SJSA1 (cell line): ENCODE measurements at regions not wholly inside any gene's neighbourhood (a gene's known extent, or its start where the extent isn't known, plus 50 kb on each side); places are given as distances from the start of the nearest gene placed in this dataset.
"Not testable (repeated sequence)": the region's sequence is repeated elsewhere in the genome, so short reads cannot be mapped to it uniquely, and the experiment has no call there.

Source experiments
- DNase-seq, 2 experiments: peaks; one replicate each; pipeline ENCODE4 v3.0.0-alpha.2; 2015 to 2020; ENCODE audit warnings: low spot score in 2 of 2, low read depth in 1 of 2
- H3K27ac ChIP-seq: fragments of 250-450 bp; sonication (Bioruptor Pico); 2 replicates; pipeline ENCODE4 v1.5.1; 2020; ENCODE audit warnings: mild to moderate bottlenecking, moderate library complexity
- H3K27me3 ChIP-seq: fragments of 250-450 bp; sonication (Bioruptor Pico); replicated peaks from 2 replicates; pipeline ENCODE4 v1.5.1; 2020; ENCODE audit warnings: mild to moderate bottlenecking, moderate library complexity
- H3K36me3 ChIP-seq: fragments of 250-450 bp; sonication (Bioruptor Pico); 2 replicates; pipeline ENCODE4 v1.5.1; 2020; ENCODE audit warnings: mild to moderate bottlenecking
- H3K4me1 ChIP-seq: fragments of 250-450 bp; sonication (Bioruptor Pico); replicated peaks from 2 replicates; pipeline ENCODE4 v1.6.1; 2021; ENCODE audit warnings: mild to moderate bottlenecking
- H3K4me3 ChIP-seq: fragments of 250-450 bp; sonication (Bioruptor Pico); 2 replicates; pipeline ENCODE4 v1.5.1; 2020; ENCODE audit warnings: mild to moderate bottlenecking
- H3K9me3 ChIP-seq: fragments of 250-450 bp; sonication (Bioruptor Pico); replicated peaks from 2 replicates; pipeline ENCODE4 v1.5.1; 2020; ENCODE audit warnings: mild to moderate bottlenecking

- H3K9me3 ChIP-seq, H3K27ac ChIP-seq, H3K4me3 ChIP-seq, H3K36me3 ChIP-seq, DNase-seq, H3K27me3 ChIP-seq, H3K4me1 ChIP-seq: not testable (repeated sequence)
Observed at GRCh38 chr16:33583702-33584101, 124.3 kb downstream of the TP53TG3F start.

DNA sequence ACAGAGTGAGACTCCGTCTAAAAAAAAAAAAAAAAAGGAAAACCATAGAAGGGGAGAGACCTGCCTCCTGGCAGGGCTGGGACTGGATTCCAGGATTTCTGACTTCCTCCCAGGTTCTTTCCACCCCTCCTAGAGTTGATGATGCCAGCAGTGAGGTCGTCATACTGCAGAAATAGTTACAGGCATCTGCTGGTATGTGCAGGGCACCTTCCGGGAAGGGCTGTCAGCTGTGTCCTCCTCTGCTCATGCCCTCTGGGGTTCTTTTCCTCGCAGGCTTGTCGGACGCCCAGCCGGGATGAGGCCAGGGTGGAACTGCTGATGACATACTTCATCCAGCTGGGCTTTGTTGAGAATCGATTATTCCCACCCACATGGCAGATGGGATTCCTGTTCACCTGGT, 129.2 kb downstream of the TP53TG3F start:
- DNase-seq, H3K4me3 ChIP-seq, H3K9me3 ChIP-seq: not testable (repeated sequence)

GRCh38 chr16:33593344-33593743, 133.9 kb downstream of the TP53TG3F start:
- H3K27ac ChIP-seq, H3K4me3 ChIP-seq, H3K27me3 ChIP-seq: not testable (repeated sequence)

More for the DNA sequence above, 129.2 kb downstream of the TP53TG3F start:
- not testable (repeated sequence) for H3K27ac ChIP-seq, H3K27me3 ChIP-seq, H3K4me1 ChIP-seq, H3K36me3 ChIP-seq

GRCh38 chr16:33595074-33595473, 135.7 kb downstream of the TP53TG3F start:
- not testable (repeated sequence) for H3K9me3 ChIP-seq, H3K4me3 ChIP-seq, H3K27ac ChIP-seq

More at GRCh38 chr16:33593344-33593743, 133.9 kb downstream of the TP53TG3F start:
- DNase-seq, H3K36me3 ChIP-seq, H3K9me3 ChIP-seq, H3K4me1 ChIP-seq: not testable (repeated sequence)

DNA sequence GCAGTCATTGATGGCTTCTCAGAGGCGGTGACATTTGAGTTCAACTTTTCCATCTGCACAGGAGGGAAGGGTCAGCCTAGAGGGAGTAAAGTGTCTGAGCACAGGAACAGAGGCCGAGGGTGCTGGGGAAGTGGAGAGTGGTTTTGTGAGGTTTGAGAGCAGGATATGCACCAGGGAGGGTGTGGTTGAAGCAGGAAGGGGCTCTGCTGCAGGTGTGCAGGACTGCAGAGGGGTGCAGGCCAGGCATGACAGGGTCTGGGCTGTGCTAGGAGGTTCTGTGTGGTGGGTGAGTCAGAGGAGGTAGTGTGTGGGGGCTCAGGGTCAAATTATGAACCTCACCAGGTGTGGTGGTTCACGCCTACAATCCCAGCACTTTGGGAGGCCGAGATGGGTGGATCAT, 141.6 kb downstream of the TP53TG3F start:
- H3K4me3 ChIP-seq, H3K27me3 ChIP-seq, H3K9me3 ChIP-seq, H3K36me3 ChIP-seq, H3K27ac ChIP-seq, H3K4me1 ChIP-seq, DNase-seq: not testable (repeated sequence)

More at GRCh38 chr16:33595074-33595473, 135.7 kb downstream of the TP53TG3F start:
- H3K27me3 ChIP-seq, DNase-seq, H3K36me3 ChIP-seq, H3K4me1 ChIP-seq: not testable (repeated sequence)

- not testable (repeated sequence) for H3K27me3 ChIP-seq, H3K27ac ChIP-seq, DNase-seq, H3K36me3 ChIP-seq, H3K4me1 ChIP-seq, H3K4me3 ChIP-seq, H3K9me3 ChIP-seq
Observed at GRCh38 chr16:33623535-33624077, 164.2 kb downstream of the TP53TG3F start.

DNA sequence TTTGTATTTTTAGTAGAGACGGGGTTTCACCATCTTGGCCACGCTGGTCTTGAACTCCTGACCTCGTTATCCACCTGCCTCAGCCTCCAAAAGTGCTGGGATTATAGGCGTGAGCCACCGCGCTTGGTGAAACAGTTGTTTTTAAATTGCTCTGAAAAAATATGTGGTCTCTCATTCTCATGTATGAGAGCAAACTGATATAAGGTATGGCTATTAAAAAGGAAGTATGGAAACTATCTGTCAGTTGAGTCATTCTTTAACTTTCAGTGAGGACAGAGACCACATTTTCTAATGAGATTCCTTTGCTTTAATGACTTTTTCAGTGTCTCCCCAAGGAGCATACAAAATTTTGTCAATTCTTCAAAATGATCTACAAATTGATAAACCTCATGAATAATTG, 169.5 kb downstream of the TP53TG3F start:
- not testable (repeated sequence) for H3K9me3 ChIP-seq, H3K4me3 ChIP-seq, DNase-seq, H3K36me3 ChIP-seq, H3K27ac ChIP-seq, H3K27me3 ChIP-seq, H3K4me1 ChIP-seq

- not testable (repeated sequence) for H3K27ac ChIP-seq, H3K4me1 ChIP-seq, H3K36me3 ChIP-seq, DNase-seq, H3K9me3 ChIP-seq, H3K27me3 ChIP-seq, H3K4me3 ChIP-seq
Observed at GRCh38 chr16:33631713-33632112, 172.3 kb downstream of the TP53TG3F start.

GRCh38 chr16:33634057-33634456, 174.6 kb downstream of the TP53TG3F start:
- not testable (repeated sequence) for H3K9me3 ChIP-seq, H3K27ac ChIP-seq, H3K27me3 ChIP-seq, DNase-seq, H3K36me3 ChIP-seq, H3K4me1 ChIP-seq, H3K4me3 ChIP-seq

- not testable (repeated sequence) for H3K4me1 ChIP-seq, H3K27ac ChIP-seq, H3K9me3 ChIP-seq, H3K36me3 ChIP-seq, H3K27me3 ChIP-seq, DNase-seq, H3K4me3 ChIP-seq
Observed at GRCh38 chr16:33636760-33637159, 177.3 kb downstream of the TP53TG3F start.

GRCh38 chr16:33643270-33643669, 183.9 kb downstream of the TP53TG3F start:
- not testable (repeated sequence) for H3K4me1 ChIP-seq, H3K9me3 ChIP-seq, H3K27ac ChIP-seq, H3K27me3 ChIP-seq, DNase-seq, H3K36me3 ChIP-seq, H3K4me3 ChIP-seq

DNA sequence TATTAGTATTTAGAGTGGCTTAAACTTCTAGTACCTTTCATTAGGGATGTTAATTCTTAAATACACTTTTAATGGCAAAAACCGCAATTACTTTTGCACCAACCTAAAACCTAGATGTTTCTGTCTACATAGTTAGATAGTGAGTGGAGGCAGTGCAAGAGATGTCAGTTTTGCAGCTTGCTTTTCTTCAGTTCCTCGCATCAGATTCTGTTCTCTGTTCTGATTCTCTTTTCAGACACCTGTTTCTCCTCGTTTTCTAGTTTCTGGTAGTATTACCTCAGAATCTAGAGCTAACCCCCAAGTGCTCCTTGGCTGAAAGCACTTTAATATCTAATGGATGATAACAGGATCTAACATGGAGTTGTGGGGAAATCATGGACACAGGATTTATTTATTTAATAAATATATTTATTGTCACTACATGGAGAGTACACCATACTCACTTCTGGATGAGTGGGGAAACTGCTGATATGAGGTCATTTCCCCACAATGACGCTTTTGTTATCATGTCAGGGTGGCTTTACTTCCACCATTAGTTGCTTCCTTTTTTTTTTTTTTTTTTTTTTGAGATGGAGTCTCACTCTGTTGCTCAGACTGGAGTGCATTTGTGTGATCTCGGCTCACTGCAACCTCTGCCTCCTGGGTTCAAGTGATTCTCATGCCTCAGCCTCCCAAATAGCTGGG, 184.4 kb downstream of the TP53TG3F start:
- DNase-seq, H3K27ac ChIP-seq, H3K27me3 ChIP-seq, H3K4me1 ChIP-seq, H3K36me3 ChIP-seq, H3K4me3 ChIP-seq, H3K9me3 ChIP-seq: not testable (repeated sequence)

DNA sequence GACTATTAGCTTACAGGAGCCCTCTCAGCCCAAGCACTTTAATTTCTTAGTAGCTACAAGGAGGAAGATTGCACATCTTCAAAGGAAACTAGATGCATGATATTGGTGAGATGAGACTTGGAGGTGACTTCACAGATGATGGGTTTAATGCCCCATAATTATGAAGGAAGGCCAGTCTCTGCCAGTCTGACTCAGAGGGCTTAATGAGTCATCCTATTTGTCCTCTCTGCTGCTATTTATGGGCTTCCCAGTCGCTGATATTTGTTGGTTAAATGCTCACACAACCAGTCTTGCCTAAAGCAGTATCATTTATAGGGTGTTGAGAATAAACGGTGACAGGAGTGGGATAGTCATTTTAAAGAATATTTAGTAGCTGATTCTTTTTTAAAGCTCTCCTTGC, 187.0 kb downstream of the TP53TG3F start:
- not testable (repeated sequence) for H3K4me1 ChIP-seq, H3K27ac ChIP-seq, H3K4me3 ChIP-seq, H3K36me3 ChIP-seq, DNase-seq, H3K9me3 ChIP-seq, H3K27me3 ChIP-seq

DNA sequence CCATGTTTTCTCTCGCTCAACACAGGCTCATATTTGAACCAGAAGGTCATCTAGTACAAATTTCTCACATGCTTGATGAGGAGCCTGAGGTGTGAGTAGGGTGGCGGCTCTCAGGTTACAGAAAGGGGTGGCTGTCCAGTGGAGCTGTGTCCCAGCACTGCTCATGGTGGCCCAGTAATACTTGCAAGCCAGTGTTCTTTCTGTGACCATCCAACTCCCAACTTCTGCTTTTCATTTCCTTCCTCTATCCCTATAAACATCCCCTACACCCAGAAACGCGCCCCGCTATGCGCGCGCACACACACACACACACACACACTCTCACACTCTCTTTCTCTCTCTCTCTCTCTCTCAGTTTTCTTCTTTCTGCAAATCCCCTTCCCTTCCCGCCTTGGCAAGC, 196.3 kb downstream of the TP53TG3F start:
- not testable (repeated sequence) for H3K4me3 ChIP-seq, H3K27me3 ChIP-seq, H3K27ac ChIP-seq, DNase-seq, H3K4me1 ChIP-seq, H3K36me3 ChIP-seq, H3K9me3 ChIP-seq

- not testable (repeated sequence) for H3K4me1 ChIP-seq, H3K9me3 ChIP-seq, H3K4me3 ChIP-seq, DNase-seq, H3K27me3 ChIP-seq, H3K27ac ChIP-seq, H3K36me3 ChIP-seq
Observed at GRCh38 chr16:33656394-33656793, 197.0 kb downstream of the TP53TG3F start.
